ENCODE measurements at regions not wholly inside any gene's neighbourhood (a gene's known extent, or its start where the extent isn't known, plus 50 kb on each side); places are given as distances from the start of the nearest gene placed in this dataset.

DNA sequence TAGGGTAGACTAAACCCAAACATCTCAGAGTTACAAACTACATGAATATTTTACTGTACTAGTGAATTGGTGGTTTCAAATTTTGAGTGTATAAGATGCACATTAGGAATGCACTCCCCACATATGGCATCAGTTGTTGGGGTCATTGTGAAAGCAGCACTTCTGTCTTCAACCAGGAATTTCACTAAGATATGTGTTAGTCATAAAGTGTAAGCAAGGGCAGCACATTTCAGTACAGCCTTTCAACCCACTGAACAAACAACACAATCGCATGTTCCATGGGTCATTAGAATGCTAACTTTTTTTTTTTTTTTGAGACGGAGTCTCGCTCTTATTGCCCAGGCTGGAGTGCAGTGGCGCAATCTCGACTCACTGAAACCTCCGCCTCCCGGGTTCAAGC, 164.1 kb upstream of the MAP2 start (continued):
- TF ChIP-seq, protein P1, sequence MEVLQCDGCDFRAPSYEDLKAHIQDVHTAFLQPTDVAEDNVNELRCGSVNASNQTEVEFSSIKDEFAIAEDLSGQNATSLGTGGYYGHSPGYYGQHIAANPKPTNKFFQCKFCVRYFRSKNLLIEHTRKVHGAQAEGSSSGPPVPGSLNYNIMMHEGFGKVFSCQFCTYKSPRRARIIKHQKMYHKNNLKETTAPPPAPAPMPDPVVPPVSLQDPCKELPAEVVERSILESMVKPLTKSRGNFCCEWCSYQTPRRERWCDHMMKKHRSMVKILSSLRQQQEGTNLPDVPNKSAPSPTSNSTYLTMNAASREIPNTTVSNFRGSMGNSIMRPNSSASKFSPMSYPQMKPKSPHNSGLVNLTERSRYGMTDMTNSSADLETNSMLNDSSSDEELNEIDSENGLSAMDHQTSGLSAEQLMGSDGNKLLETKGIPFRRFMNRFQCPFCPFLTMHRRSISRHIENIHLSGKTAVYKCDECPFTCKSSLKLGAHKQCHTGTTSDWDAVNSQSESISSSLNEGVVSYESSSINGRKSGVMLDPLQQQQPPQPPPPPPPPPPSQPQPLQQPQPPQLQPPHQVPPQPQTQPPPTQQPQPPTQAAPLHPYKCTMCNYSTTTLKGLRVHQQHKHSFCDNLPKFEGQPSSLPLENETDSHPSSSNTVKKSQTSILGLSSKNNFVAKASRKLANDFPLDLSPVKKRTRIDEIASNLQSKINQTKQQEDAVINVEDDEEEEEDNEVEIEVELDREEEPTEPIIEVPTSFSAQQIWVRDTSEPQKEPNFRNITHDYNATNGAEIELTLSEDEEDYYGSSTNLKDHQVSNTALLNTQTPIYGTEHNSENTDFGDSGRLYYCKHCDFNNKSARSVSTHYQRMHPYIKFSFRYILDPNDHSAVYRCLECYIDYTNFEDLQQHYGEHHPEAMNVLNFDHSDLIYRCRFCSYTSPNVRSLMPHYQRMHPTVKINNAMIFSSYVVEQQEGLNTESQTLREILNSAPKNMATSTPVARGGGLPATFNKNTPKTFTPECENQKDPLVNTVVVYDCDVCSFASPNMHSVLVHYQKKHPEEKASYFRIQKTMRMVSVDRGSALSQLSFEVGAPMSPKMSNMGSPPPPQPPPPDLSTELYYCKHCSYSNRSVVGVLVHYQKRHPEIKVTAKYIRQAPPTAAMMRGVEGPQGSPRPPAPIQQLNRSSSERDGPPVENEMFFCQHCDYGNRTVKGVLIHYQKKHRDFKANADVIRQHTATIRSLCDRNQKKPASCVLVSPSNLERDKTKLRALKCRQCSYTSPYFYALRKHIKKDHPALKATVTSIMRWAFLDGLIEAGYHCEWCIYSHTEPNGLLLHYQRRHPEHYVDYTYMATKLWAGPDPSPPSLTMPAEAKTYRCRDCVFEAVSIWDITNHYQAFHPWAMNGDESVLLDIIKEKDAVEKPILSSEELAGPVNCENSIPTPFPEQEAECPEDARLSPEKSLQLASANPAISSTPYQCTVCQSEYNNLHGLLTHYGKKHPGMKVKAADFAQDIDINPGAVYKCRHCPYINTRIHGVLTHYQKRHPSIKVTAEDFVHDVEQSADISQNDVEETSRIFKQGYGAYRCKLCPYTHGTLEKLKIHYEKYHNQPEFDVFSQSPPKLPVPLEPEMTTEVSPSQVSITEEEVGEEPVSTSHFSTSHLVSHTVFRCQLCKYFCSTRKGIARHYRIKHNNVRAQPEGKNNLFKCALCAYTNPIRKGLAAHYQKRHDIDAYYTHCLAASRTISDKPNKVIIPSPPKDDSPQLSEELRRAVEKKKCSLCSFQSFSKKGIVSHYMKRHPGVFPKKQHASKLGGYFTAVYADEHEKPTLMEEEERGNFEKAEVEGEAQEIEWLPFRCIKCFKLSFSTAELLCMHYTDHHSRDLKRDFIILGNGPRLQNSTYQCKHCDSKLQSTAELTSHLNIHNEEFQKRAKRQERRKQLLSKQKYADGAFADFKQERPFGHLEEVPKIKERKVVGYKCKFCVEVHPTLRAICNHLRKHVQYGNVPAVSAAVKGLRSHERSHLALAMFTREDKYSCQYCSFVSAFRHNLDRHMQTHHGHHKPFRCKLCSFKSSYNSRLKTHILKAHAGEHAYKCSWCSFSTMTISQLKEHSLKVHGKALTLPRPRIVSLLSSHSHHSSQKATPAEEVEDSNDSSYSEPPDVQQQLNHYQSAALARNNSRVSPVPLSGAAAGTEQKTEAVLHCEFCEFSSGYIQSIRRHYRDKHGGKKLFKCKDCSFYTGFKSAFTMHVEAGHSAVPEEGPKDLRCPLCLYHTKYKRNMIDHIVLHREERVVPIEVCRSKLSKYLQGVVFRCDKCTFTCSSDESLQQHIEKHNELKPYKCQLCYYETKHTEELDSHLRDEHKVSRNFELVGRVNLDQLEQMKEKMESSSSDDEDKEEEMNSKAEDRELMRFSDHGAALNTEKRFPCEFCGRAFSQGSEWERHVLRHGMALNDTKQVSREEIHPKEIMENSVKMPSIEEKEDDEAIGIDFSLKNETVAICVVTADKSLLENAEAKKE (CRISPR knock-in tag; IDR thresholded peaks at IDR 0.05): no peak

DNA sequence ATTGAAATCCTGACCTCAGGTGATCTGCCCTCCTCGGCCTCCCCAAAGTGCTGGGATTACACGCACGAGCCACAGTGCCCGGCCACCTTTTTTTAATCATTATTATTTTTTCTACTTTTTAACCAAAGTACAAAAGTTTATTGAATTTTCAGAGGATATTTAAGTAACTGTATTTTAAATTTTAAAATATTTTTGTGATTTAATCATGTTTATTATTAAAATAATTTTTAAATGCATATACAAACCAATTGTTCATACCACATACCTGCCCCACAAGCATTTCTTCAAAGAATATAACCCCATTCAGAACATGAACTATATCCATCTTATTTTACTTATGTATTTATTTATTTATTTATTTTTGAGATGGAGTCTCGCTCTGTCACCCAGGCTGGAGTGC, 163.6 kb upstream of the MAP2 start:
- no peaks in the 10 kb centered on the region for H3K79me2 ChIP-seq (replicated peaks; ENCODE audit: insufficient read depth)
- no peaks in the 10 kb centered on the region for H3K9me2 ChIP-seq (ENCODE audit: insufficient read depth)
- DNase-seq (ENCODE audit: low spot score) (no peak), ATAC-seq (no peak)
- H3K4me3 ChIP-seq: no peak overlapping the region
- no peaks in the 10 kb centered on the region for H4K20me1 ChIP-seq (replicated peaks; ENCODE audit: insufficient read depth)
- no peaks in the 10 kb centered on the region for H3K36me3 ChIP-seq (ENCODE audit: insufficient read depth)
- Mint-ChIP-seq H3K36me3 (ENCODE audit: low read depth) (peaks cover 20% of the 10 kb centered on the region), H3K4me3 (no peak overlapping the region), H3K27me3 (ENCODE audit: insufficient read depth, low read depth, poor library complexity) (no peaks in the 10 kb centered on the region), H3K4me1 (no peaks in the 10 kb centered on the region; the same call in 2 of the 3 replicates), H3K27ac (no peak overlapping the region), H3K9me3 (peaks cover 21% of the 10 kb centered on the region)
- no peak overlapping the region for H2AFZ ChIP-seq
- H3F3A ChIP-seq (replicated peaks; ENCODE audit: low read depth): no peaks in the 10 kb centered on the region
- H3K27ac ChIP-seq (ENCODE audit: low read depth): no peak overlapping the region
- H3K4me1 ChIP-seq (ENCODE audit: insufficient read depth): no peaks in the 10 kb centered on the region
- H3K4me2 ChIP-seq: no peak overlapping the region
- no peaks in the 10 kb centered on the region for H3K27me3 ChIP-seq (ENCODE audit: insufficient read depth)
- no peak for TF ChIP-seq ZNF331 (CRISPR knock-in tag; IDR thresholded peaks at IDR 0.05; ENCODE audit: low read depth)
- TF ChIP-seq, protein P1 (CRISPR knock-in tag; IDR thresholded peaks at IDR 0.05): no peak
- TF ChIP-seq, protein P2, sequence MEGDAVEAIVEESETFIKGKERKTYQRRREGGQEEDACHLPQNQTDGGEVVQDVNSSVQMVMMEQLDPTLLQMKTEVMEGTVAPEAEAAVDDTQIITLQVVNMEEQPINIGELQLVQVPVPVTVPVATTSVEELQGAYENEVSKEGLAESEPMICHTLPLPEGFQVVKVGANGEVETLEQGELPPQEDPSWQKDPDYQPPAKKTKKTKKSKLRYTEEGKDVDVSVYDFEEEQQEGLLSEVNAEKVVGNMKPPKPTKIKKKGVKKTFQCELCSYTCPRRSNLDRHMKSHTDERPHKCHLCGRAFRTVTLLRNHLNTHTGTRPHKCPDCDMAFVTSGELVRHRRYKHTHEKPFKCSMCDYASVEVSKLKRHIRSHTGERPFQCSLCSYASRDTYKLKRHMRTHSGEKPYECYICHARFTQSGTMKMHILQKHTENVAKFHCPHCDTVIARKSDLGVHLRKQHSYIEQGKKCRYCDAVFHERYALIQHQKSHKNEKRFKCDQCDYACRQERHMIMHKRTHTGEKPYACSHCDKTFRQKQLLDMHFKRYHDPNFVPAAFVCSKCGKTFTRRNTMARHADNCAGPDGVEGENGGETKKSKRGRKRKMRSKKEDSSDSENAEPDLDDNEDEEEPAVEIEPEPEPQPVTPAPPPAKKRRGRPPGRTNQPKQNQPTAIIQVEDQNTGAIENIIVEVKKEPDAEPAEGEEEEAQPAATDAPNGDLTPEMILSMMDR (conservative IDR thresholded peaks at IDR 0.05; ENCODE audit: low read depth in 2 of 2): no peak
